SKM-1 (cell line): ENCODE measurements at regions not wholly inside any gene's neighbourhood (a gene's known extent, or its start where the extent isn't known, plus 50 kb on each side); places are given as distances from the start of the nearest gene placed in this dataset.

Experiments
- DNase-seq: peaks from one replicate; lab custom pipeline; 2025; ENCODE audit not compliant: unreplicated experiment; lab: John Stamatoyannopoulos, UW

- no peak for DNase-seq
These were observed 191.7 kb downstream of the TRIM27 start for GRCh38 chr6:28732052-28732451.

GRCh38 chr6:28734443-28734959 is 189.3 kb downstream of the TRIM27 start:
- DNase-seq = no peak

- no peak for DNase-seq
These were observed 187.7 kb downstream of the TRIM27 start for GRCh38 chr6:28736121-28736520.

- DNase-seq = no peak
These were observed 185.9 kb downstream of the TRIM27 start for GRCh38 chr6:28737750-28738395.

GRCh38 chr6:28738396-28738765 is 185.4 kb downstream of the TRIM27 start:
- DNase-seq = no peak

- DNase-seq = no peak
These were observed 182.4 kb downstream of the TRIM27 start for GRCh38 chr6:28741363-28741762.

GRCh38 chr6:28742668-28743270 is 181.0 kb downstream of the TRIM27 start:
- no peak for DNase-seq

GRCh38 chr6:28743271-28743789 is 180.5 kb downstream of the TRIM27 start:
- DNase-seq = no peak

- DNase-seq = no peak
These were observed 176.6 kb downstream of the TRIM27 start for GRCh38 chr6:28747083-28747630.

- DNase-seq = no peak
These were observed 176.1 kb downstream of the TRIM27 start for GRCh38 chr6:28747631-28748157.

GRCh38 chr6:28748192-28748591 is 175.6 kb downstream of the TRIM27 start:
- no peak for DNase-seq

- no peak for DNase-seq
These were observed 172.8 kb downstream of the TRIM27 start for GRCh38 chr6:28750926-28751458.

GRCh38 chr6:28751514-28751913 is 172.3 kb downstream of the TRIM27 start:
- DNase-seq = no peak

GRCh38 chr6:28751963-28752350 is 171.8 kb downstream of the TRIM27 start:
- no peak for DNase-seq

GRCh38 chr6:28757429-28758045 is 166.2 kb downstream of the TRIM27 start:
- DNase-seq = no peak

GRCh38 chr6:28758046-28758817 is 165.6 kb downstream of the TRIM27 start:
- peak; percentile 18 for DNase-seq

- no peak for DNase-seq
These were observed 165.0 kb downstream of the TRIM27 start for GRCh38 chr6:28758818-28759235.

- no peak for DNase-seq
These were observed 159.6 kb downstream of the TRIM27 start for GRCh38 chr6:28764014-28764723.

GRCh38 chr6:28764761-28765282 is 159.0 kb downstream of the TRIM27 start:
- DNase-seq = no peak

GRCh38 chr6:28765978-28766351 is 157.8 kb downstream of the TRIM27 start:
- DNase-seq = no peak
